Calu3 (cell line): ENCODE measurements at regions not wholly inside any gene's neighbourhood (a gene's known extent, or its start where the extent isn't known, plus 50 kb on each side); places are given as distances from the start of the nearest gene placed in this dataset.

Experiments used
- BruUV-seq: library from RNA; stranded (reverse); fragments of 400-500 nt; replicated peaks from 2 replicates; lab custom pipeline; 2021; lab: Mats Ljungman, UMichigan
- CTCF ChIA-PET: fragments of 300-600 bp; sonication (Branson Sonifier 250); formaldehyde crosslinking; loops from one replicate; lab custom pipeline; 2022; ENCODE audit warnings: antibody characterized with exemption; lab: Charles Lee
- DNase-seq: peaks from one replicate; pipeline ENCODE4 v3.0.0; 2022
- H3K27ac Mint-ChIP-seq: one replicate; pipeline ENCODE4 v1.8.0; 2022; ENCODE audit warnings: mixed read lengths; ENCODE audit not compliant: unreplicated experiment
- H3K27me3 Mint-ChIP-seq: one replicate; pipeline ENCODE4 v1.8.0; 2022; ENCODE audit warnings: mixed read lengths; ENCODE audit not compliant: unreplicated experiment
- H3K36me3 Mint-ChIP-seq: one replicate; pipeline ENCODE4 v1.8.0; 2022; ENCODE audit warnings: mild to moderate bottlenecking, moderate library complexity, mixed read lengths; ENCODE audit not compliant: insufficient read depth, unreplicated experiment
- H3K4me1 Mint-ChIP-seq: one replicate; pipeline ENCODE4 v1.8.0; 2022; ENCODE audit warnings: mild to moderate bottlenecking, low read depth, mixed read lengths; ENCODE audit not compliant: unreplicated experiment
- H3K4me3 Mint-ChIP-seq: one replicate; pipeline ENCODE4 v1.8.0; 2022; ENCODE audit warnings: mild to moderate bottlenecking, low read depth, moderate library complexity, mixed read lengths; ENCODE audit not compliant: unreplicated experiment
- H3K9me3 Mint-ChIP-seq: one replicate; pipeline ENCODE4 v1.8.0; 2022; ENCODE audit warnings: low read depth, mixed read lengths; ENCODE audit not compliant: unreplicated experiment
- intact Hi-C: fragments of 100-400 bp; cut with micrococcal nuclease; formaldehyde crosslinking; loops from one replicate; pipeline ENCODE4 v1.10.0; 2022; ENCODE audit not compliant: unreplicated experiment
- TF ChIP-seq, protein P1 (sequence below): fragments of 200-600 bp; IDR thresholded peaks from one replicate; pipeline ENCODE4 v1.8.0; 2022; ENCODE audit warnings: antibody characterized with exemption; ENCODE audit not compliant: unreplicated experiment

DNA sequence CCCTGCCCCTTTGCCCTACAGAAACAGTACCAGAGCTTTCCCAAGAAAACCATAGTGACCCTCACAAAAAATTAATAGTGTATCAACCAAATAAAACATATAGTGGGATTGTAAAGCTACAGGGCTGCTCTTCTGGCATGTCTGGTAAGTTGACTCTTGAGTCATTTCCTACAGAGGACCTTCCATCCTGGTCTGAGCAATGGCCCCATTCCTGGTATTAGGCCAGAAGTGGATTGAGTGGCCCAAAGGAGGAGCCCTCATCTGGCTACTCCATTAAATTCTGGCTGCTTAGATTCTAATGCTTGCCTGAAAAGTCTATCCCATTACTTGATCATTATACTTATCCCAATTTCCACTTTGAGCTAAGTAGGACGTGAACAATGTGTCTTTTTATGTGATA is 150.9 kb upstream of the HMGN3 start:
- no TSS peak for BruUV-seq
- Mint-ChIP-seq H3K4me3 (no peak overlapping the region), H3K27ac (no peak overlapping the region), H3K27me3 (no peaks in the 10 kb centered on the region), H3K36me3 (no peaks in the 10 kb centered on the region), H3K4me1 (peaks cover 15% of the 10 kb centered on the region), H3K9me3 (peaks cover 5% of the 10 kb centered on the region)
- CTCF ChIA-PET = no interaction called here
- no peak for DNase-seq
- TF ChIP-seq, protein P1, sequence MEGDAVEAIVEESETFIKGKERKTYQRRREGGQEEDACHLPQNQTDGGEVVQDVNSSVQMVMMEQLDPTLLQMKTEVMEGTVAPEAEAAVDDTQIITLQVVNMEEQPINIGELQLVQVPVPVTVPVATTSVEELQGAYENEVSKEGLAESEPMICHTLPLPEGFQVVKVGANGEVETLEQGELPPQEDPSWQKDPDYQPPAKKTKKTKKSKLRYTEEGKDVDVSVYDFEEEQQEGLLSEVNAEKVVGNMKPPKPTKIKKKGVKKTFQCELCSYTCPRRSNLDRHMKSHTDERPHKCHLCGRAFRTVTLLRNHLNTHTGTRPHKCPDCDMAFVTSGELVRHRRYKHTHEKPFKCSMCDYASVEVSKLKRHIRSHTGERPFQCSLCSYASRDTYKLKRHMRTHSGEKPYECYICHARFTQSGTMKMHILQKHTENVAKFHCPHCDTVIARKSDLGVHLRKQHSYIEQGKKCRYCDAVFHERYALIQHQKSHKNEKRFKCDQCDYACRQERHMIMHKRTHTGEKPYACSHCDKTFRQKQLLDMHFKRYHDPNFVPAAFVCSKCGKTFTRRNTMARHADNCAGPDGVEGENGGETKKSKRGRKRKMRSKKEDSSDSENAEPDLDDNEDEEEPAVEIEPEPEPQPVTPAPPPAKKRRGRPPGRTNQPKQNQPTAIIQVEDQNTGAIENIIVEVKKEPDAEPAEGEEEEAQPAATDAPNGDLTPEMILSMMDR = no peak
- intact Hi-C loops = no loop called here

- DNase-seq = no peak
- CTCF ChIA-PET = no interaction called here
- TF ChIP-seq, protein P1 = no peak
- intact Hi-C loops = no loop called here
- H3K4me3 Mint-ChIP-seq = no peak overlapping the region
- H3K9me3 Mint-ChIP-seq = peaks cover 5% of the 10 kb centered on the region
- H3K27ac Mint-ChIP-seq = no peak overlapping the region
- no peaks in the 10 kb centered on the region for H3K27me3 Mint-ChIP-seq
- BruUV-seq = no TSS peak
- H3K36me3 Mint-ChIP-seq = no peaks in the 10 kb centered on the region
- peaks cover 15% of the 10 kb centered on the region for H3K4me1 Mint-ChIP-seq
Observed at GRCh38 chr6:79384845-79385244, 150.4 kb upstream of the HMGN3 start.

DNA sequence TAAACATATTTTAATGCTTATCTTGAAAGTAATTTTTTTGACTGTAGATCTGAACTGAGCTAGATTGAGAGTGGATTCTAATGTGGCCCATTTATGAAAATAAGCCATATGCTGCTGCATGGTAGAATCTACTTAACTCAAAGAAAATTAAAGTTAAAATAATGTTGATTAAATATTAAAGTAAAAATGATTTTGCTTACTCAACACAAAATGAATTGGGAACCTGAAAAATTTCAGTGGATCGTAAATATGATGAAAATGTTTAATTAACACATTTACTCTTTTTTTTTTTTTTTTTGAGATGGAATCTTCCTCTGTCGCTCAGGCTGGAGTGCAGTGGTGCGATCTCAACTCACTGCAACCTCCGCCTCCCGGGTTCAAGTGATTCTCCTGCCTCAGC is 144.5 kb upstream of the HMGN3 start:
- TF ChIP-seq, protein P1 = no peak
- H3K4me1 Mint-ChIP-seq = peaks cover 32% of the 10 kb centered on the region
- CTCF ChIA-PET = interaction anchor here (0.8 kb wide), 1 partner anchor 166 kb away, joined by 4 read pairs; no protein-coding TSS in a partner anchor

GRCh38 chr6:79377888-79378348 is 143.4 kb upstream of the HMGN3 start:
- no TSS peak for BruUV-seq
- Mint-ChIP-seq H3K9me3 (peaks cover 3% of the 10 kb centered on the region), H3K36me3 (no peaks in the 10 kb centered on the region), H3K4me1 (peaks cover 42% of the 10 kb centered on the region), H3K27ac (peak overlapping the region; percentile 78), H3K4me3 (peak overlapping the region; percentile 11), H3K27me3 (no peaks in the 10 kb centered on the region)
- TF ChIP-seq, protein P1 = no peak
- intact Hi-C loops = loop anchor here (5.0 to 10.0 kb wide), 3 partner anchors 87 to 147 kb away; partner anchors contain the start of gene HMGN3
- CTCF ChIA-PET = no interaction called here
- peak; percentile 29 for DNase-seq

More for the DNA sequence above, 144.5 kb upstream of the HMGN3 start:
- H3K27me3 Mint-ChIP-seq = no peaks in the 10 kb centered on the region
- no peak overlapping the region for H3K4me3 Mint-ChIP-seq
- no peaks in the 10 kb centered on the region for H3K36me3 Mint-ChIP-seq
- intact Hi-C loops = loop anchor here (5.0 to 10.0 kb wide), 3 partner anchors 86 to 147 kb away; partner anchors contain the start of gene HMGN3
- BruUV-seq = no TSS peak
- H3K27ac Mint-ChIP-seq = no peak overlapping the region
- DNase-seq = no peak
- peaks cover 3% of the 10 kb centered on the region for H3K9me3 Mint-ChIP-seq
